ENCODE measurements at regions not wholly inside any gene's neighbourhood (a gene's known extent, or its start where the extent isn't known, plus 50 kb on each side); places are given as distances from the start of the nearest gene placed in this dataset.

GRCh38 chr9:16266648-16267276 lies 603.7 kb downstream of the BNC2 start:
- POLR2A ChIA-PET = no interaction called here
- H3K27ac Mint-ChIP-seq (ENCODE audit: low read depth, unreplicated experiment) = no peak overlapping the region

GRCh38 chr9:16267281-16268066 lies 603.0 kb downstream of the BNC2 start:
- ChIA-PET CTCF (interaction anchor here (0.6 to 1.3 kb wide), 8 partner anchors 11 to 626 kb away, joined by 3 to 5 read pairs (median 3); no protein-coding TSS in a partner anchor), POLR2A (no interaction called here)
- H3K27ac Mint-ChIP-seq (ENCODE audit: low read depth, unreplicated experiment) = no peak overlapping the region
- no peak for TF ChIP-seq CTCF (IDR thresholded peaks at IDR 0.05; ENCODE audit: unreplicated experiment)
- no peaks in the 10 kb centered on the region for H3K36me3 Mint-ChIP-seq (ENCODE audit: insufficient read depth, unreplicated experiment)
- intact Hi-C loops (cut with micrococcal nuclease) = no loop called here
- peaks cover 12% of the 10 kb centered on the region for H3K27me3 Mint-ChIP-seq (ENCODE audit: insufficient read depth, unreplicated experiment)
- no peak for DNase-seq (ENCODE audit: unreplicated experiment)
- H3K9me3 Mint-ChIP-seq (ENCODE audit: unreplicated experiment) = no peaks in the 10 kb centered on the region
- no TSS peak for BruUV-seq (replicated peaks)
- peaks cover 10% of the 10 kb centered on the region for H3K4me1 Mint-ChIP-seq (ENCODE audit: insufficient read depth, unreplicated experiment)
- H3K4me3 Mint-ChIP-seq (ENCODE audit: unreplicated experiment) = no peak overlapping the region

More at GRCh38 chr9:16266648-16267276, 603.7 kb downstream of the BNC2 start:
- BruUV-seq (replicated peaks) = no TSS peak
- Mint-ChIP-seq H3K27me3 (ENCODE audit: insufficient read depth, unreplicated experiment) (peaks cover 12% of the 10 kb centered on the region), H3K36me3 (ENCODE audit: insufficient read depth, unreplicated experiment) (no peaks in the 10 kb centered on the region), H3K4me3 (ENCODE audit: unreplicated experiment) (no peak overlapping the region), H3K9me3 (ENCODE audit: unreplicated experiment) (no peaks in the 10 kb centered on the region), H3K4me1 (ENCODE audit: insufficient read depth, unreplicated experiment) (peaks cover 11% of the 10 kb centered on the region)
- peak; percentile 48 for TF ChIP-seq CTCF (IDR thresholded peaks at IDR 0.05; ENCODE audit: unreplicated experiment)
- intact Hi-C loops (cut with micrococcal nuclease) = loop anchor here (1.0 kb wide), 1 partner anchor 461 kb away; no protein-coding TSS in a partner anchor
- CTCF ChIA-PET = interaction anchor here (0.5 to 1.3 kb wide), 10 partner anchors 10 to 572 kb away, joined by 3 to 5 read pairs (median 3); no protein-coding TSS in a partner anchor
- peak; percentile 34 for DNase-seq (ENCODE audit: unreplicated experiment)

- no TSS peak for BruUV-seq (replicated peaks)
- no peak overlapping the region for H3K27ac Mint-ChIP-seq (ENCODE audit: low read depth, unreplicated experiment)
- intact Hi-C loops (cut with micrococcal nuclease) = no loop called here
These were observed 602.2 kb downstream of the BNC2 start for GRCh38 chr9:16268067-16268881.

More at GRCh38 chr9:16268067-16268881, 602.2 kb downstream of the BNC2 start:
- H3K27me3 Mint-ChIP-seq (ENCODE audit: insufficient read depth, unreplicated experiment) = peaks cover 12% of the 10 kb centered on the region
- H3K9me3 Mint-ChIP-seq (ENCODE audit: unreplicated experiment) = no peaks in the 10 kb centered on the region
- H3K4me1 Mint-ChIP-seq (ENCODE audit: insufficient read depth, unreplicated experiment) = peaks cover 2% of the 10 kb centered on the region
- DNase-seq (ENCODE audit: unreplicated experiment) = no peak
- H3K4me3 Mint-ChIP-seq (ENCODE audit: unreplicated experiment) = no peak overlapping the region
- ChIA-PET POLR2A (interaction anchor here (0.7 kb wide), 1 partner anchor 1801 kb away, joined by 3 read pairs; no protein-coding TSS in a partner anchor), CTCF (interaction anchor here (0.6 to 1.3 kb wide), 6 partner anchors 11 to 625 kb away, joined by 3 to 5 read pairs (median 3); no protein-coding TSS in a partner anchor)
- TF ChIP-seq CTCF (IDR thresholded peaks at IDR 0.05; ENCODE audit: unreplicated experiment) = no peak
- H3K36me3 Mint-ChIP-seq (ENCODE audit: insufficient read depth, unreplicated experiment) = no peaks in the 10 kb centered on the region
